Peyer's patch (tissue), 4 donors: ENCODE measurements at regions not wholly inside any gene's neighbourhood (a gene's known extent, or its start where the extent isn't known, plus 50 kb on each side); places are given as distances from the start of the nearest gene placed in this dataset.

ENCODE experiments used
- POLR2A ChIP-seq, 2 donors: fragments of 450-650 bp; IDR thresholded peaks; one replicate each; pipeline ENCODE4 v1.5.1; 2017; ENCODE audit warnings: antibody characterized with exemption in 2 of 2, mild to moderate bottlenecking in 2 of 2, moderate library complexity in 2 of 2
- TF ChIP-seq, protein P1 (sequence below), 6 experiments: fragments of 450-650 bp in 4 of 6; fragments of 200-600 bp in 2 of 6; sonication (generic) in 1 of 6; IDR thresholded peaks; one replicate each; pipeline ENCODE4 v1.5.1; 2017 to 2019; ENCODE audit warnings: antibody characterized with exemption in 6 of 6, mild to moderate bottlenecking in 3 of 6, moderate library complexity in 1 of 6

DNA sequence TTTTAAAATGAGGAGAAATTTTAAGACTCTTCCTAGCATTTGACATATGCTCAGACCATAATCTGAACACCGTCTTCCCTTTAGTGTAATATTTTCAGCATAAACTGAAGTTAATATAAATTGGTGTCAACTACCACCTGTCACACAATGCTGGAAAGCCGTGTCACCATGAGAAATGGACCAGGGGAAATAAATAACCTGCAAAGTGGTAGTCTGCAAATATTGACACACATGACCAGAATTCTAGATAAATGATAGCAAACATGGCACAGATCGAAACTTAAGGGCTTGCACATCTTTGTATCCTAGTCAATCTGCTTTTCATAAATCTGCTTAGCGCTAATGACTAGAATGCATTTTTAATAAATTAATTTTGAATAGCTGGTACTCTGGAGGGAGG is 191.9 kb downstream of the CD83 start:
- TF ChIP-seq, protein P1, sequence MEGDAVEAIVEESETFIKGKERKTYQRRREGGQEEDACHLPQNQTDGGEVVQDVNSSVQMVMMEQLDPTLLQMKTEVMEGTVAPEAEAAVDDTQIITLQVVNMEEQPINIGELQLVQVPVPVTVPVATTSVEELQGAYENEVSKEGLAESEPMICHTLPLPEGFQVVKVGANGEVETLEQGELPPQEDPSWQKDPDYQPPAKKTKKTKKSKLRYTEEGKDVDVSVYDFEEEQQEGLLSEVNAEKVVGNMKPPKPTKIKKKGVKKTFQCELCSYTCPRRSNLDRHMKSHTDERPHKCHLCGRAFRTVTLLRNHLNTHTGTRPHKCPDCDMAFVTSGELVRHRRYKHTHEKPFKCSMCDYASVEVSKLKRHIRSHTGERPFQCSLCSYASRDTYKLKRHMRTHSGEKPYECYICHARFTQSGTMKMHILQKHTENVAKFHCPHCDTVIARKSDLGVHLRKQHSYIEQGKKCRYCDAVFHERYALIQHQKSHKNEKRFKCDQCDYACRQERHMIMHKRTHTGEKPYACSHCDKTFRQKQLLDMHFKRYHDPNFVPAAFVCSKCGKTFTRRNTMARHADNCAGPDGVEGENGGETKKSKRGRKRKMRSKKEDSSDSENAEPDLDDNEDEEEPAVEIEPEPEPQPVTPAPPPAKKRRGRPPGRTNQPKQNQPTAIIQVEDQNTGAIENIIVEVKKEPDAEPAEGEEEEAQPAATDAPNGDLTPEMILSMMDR (IDR thresholded peaks at IDR 0.05) = no peak
- no peak for TF ChIP-seq POLR2A (IDR thresholded peaks at IDR 0.05)
